Lung (tissue), 11 donors: ENCODE measurements at regions not wholly inside any gene's neighbourhood (a gene's known extent, or its start where the extent isn't known, plus 50 kb on each side); places are given as distances from the start of the nearest gene placed in this dataset.

ENCODE experiments used
- ATAC-seq: fragments of 200-7000 bp; cut with Tn5 transposase; one replicate; pipeline ENCODE4 v1.9.1; 2020; ENCODE audit warnings: moderate number of reproducible peaks; ENCODE audit not compliant: insufficient read depth, low FRiP score
- DNase-seq, 3 donors: peaks; one replicate each; pipeline ENCODE4 v3.0.0-alpha.2; 2013 to 2017
- H3K27ac ChIP-seq, 2 donors: one replicate each; pipeline ENCODE4 v1.5.1; 2013; ENCODE audit warnings: mild to moderate bottlenecking in 2 of 2, moderate library complexity in 2 of 2, control low read depth in 1 of 2, inconsistent platforms in 1 of 2, low read depth in 1 of 2, low read length in 1 of 2
- H3K27me3 ChIP-seq, 3 donors: one replicate each; pipeline ENCODE4 v1.5.1; 2013; ENCODE audit warnings: low read length in 2 of 3; ENCODE audit not compliant: control insufficient read depth in 3 of 3, insufficient read depth in 3 of 3
- H3K36me3 ChIP-seq, 4 donors: one replicate each; pipeline ENCODE4 v1.5.1; 2013; ENCODE audit warnings: low read length in 4 of 4, mild to moderate bottlenecking in 1 of 4, moderate library complexity in 1 of 4; ENCODE audit not compliant: control insufficient read depth in 4 of 4, insufficient read depth in 4 of 4
- H3K4me1 ChIP-seq, 5 donors: one replicate each; pipeline ENCODE4 v1.5.1; 2013; ENCODE audit warnings: low read length in 5 of 5, mild to moderate bottlenecking in 2 of 5, moderate library complexity in 1 of 5; ENCODE audit not compliant: control insufficient read depth in 5 of 5, insufficient read depth in 5 of 5
- H3K4me3 ChIP-seq: one replicate; pipeline ENCODE4 v1.5.1; 2013; ENCODE audit warnings: mild to moderate bottlenecking, control low read depth, moderate library complexity
- H3K9ac ChIP-seq, 2 donors: one replicate each; pipeline ENCODE4 v1.5.1; 2013; ENCODE audit warnings: low read length in 2 of 2, control low read depth in 1 of 2; ENCODE audit not compliant: insufficient read depth in 1 of 2
- H3K9me3 ChIP-seq, 4 donors: one replicate each; pipeline ENCODE4 v1.5.1; 2013; ENCODE audit warnings: low read length in 3 of 4, mild to moderate bottlenecking in 1 of 4, moderate library complexity in 1 of 4; ENCODE audit not compliant: control insufficient read depth in 4 of 4, insufficient read depth in 3 of 4
- CTCF ChIP-seq: IDR thresholded peaks from 2 replicates; pipeline ENCODE4 v1.5.1; 2012; ENCODE audit warnings: mild to moderate bottlenecking; ENCODE audit errors: control extremely low read depth, extremely low read depth
- WGBS, 2 donors: extraction: QIAGEN DNeasy Blood & Tissue Kit; methylation state at CpG; one replicate each; pipeline ENCODE4 v1.1.7; 2013; 5-methylcytosine and 5-hydroxymethylcytosine counted together
- donor health status: control.
- donor health status: control.
- donor health status: Bipolar disorder and iron deficiency.
- donor health status: healthy.
- donor health status: DM: yes; HTN: yes; CAD: no.

- Histone ChIP-seq H3K4me3 (no peak overlapping the region), H3K27ac (no peak overlapping the region), H3K9me3 (peaks cover 0 to 4% (median 0%) of the 10 kb centered on the region in 4 donors), H3K27me3 (no peaks in the 10 kb centered on the region), H3K4me1 (peaks cover 0 to 7% (median 0%) of the 10 kb centered on the region in 5 donors), H3K36me3 (no peaks in the 10 kb centered on the region), H3K9ac (no peak overlapping the region)
- ATAC-seq, result no peak
- TF ChIP-seq CTCF, result no peak
- WGBS, 2 donors, result 91 to 94% methylated on average over 4 of the region's 4 CpGs
- DNase-seq, result no peak
Observed at GRCh38 chr20:48293671-48294070, 508.4 kb upstream of the SULF2 start.

GRCh38 chr20:48292806-48293205 is 507.5 kb upstream of the SULF2 start:
- no peak overlapping the region for H3K27ac ChIP-seq
- ATAC-seq, result no peak
- TF ChIP-seq CTCF, result no peak
- peaks cover 0 to 2% (median 0%) of the 10 kb centered on the region in 4 donors for H3K9me3 ChIP-seq
- no peak overlapping the region for H3K9ac ChIP-seq
- peaks cover 0 to 8% (median 0%) of the 10 kb centered on the region in 5 donors for H3K4me1 ChIP-seq
- H3K4me3 ChIP-seq, result no peak overlapping the region
- H3K27me3 ChIP-seq, result no peaks in the 10 kb centered on the region
- WGBS, 2 donors, result 78 to 89% methylated on average over 10 of the region's 10 CpGs
- no peak for DNase-seq
- no peaks in the 10 kb centered on the region for H3K36me3 ChIP-seq

GRCh38 chr20:48291896-48292295 is 506.6 kb upstream of the SULF2 start:
- Histone ChIP-seq H3K9me3 (peaks cover 0 to 2% (median 0%) of the 10 kb centered on the region in 4 donors), H3K9ac (no peak overlapping the region), H3K4me3 (no peak overlapping the region), H3K27ac (no peak overlapping the region), H3K4me1 (peaks cover 0 to 10% (median 3%) of the 10 kb centered on the region in 5 donors), H3K27me3 (no peaks in the 10 kb centered on the region), H3K36me3 (no peaks in the 10 kb centered on the region)
- DNase-seq (no peak), ATAC-seq (no peak)
- whole genome bisulfite sequencing, 2 donors, result 93% methylated on average over 4 of the region's 4 CpGs
- TF ChIP-seq CTCF, result no peak

GRCh38 chr20:48288930-48289507 is 503.7 kb upstream of the SULF2 start:
- Histone ChIP-seq H3K9ac (no peak overlapping the region), H3K4me3 (no peak overlapping the region), H3K4me1 (peaks cover 0 to 21% (median 7%) of the 10 kb centered on the region in 5 donors), H3K27me3 (no peaks in the 10 kb centered on the region), H3K9me3 (peaks cover 0 to 2% (median 0%) of the 10 kb centered on the region in 4 donors), H3K27ac (no peak overlapping the region), H3K36me3 (no peaks in the 10 kb centered on the region)
- DNase-seq (no peak), ATAC-seq (no peak)
- TF ChIP-seq CTCF, result no peak
- WGBS, 2 donors, result 67 to 80% methylated on average over 2 of the region's 2 CpGs
